ENCODE measurements at regions not wholly inside any gene's neighbourhood (a gene's known extent, or its start where the extent isn't known, plus 50 kb on each side); places are given as distances from the start of the nearest gene placed in this dataset.

- no peak for TF ChIP-seq CTCF (IDR thresholded peaks at IDR 0.05; ENCODE audit: low read depth, low read length)
- no peak for DNase-seq (ENCODE audit: extremely low read depth, low read depth)
Measured at GRCh38 chr5:66529182-66529581, 67.0 kb upstream of the MAST4 start.

- no peak for DNase-seq (ENCODE audit: extremely low read depth, low read depth)
- no peak for TF ChIP-seq CTCF (IDR thresholded peaks at IDR 0.05; ENCODE audit: low read depth, low read length)
Measured at GRCh38 chr5:66529704-66530103, 66.5 kb upstream of the MAST4 start.

- no peak for DNase-seq (ENCODE audit: extremely low read depth, low read depth)
- TF ChIP-seq CTCF (IDR thresholded peaks at IDR 0.05; ENCODE audit: low read depth, low read length): no peak
Measured at GRCh38 chr5:66538126-66538525, 58.1 kb upstream of the MAST4 start.

GRCh38 chr5:66538531-66538930 lies 57.7 kb upstream of the MAST4 start:
- no peak for TF ChIP-seq CTCF (IDR thresholded peaks at IDR 0.05; ENCODE audit: low read depth, low read length)
- DNase-seq (ENCODE audit: extremely low read depth, low read depth): no peak

- DNase-seq (ENCODE audit: extremely low read depth, low read depth): no peak
- TF ChIP-seq CTCF (IDR thresholded peaks at IDR 0.05; ENCODE audit: low read depth, low read length): no peak
Measured at GRCh38 chr5:66540078-66540477, 56.1 kb upstream of the MAST4 start.

- TF ChIP-seq CTCF (IDR thresholded peaks at IDR 0.05; ENCODE audit: low read depth, low read length): no peak
- DNase-seq (ENCODE audit: extremely low read depth, low read depth): no peak
Measured at GRCh38 chr5:66542711-66543110, 53.5 kb upstream of the MAST4 start.

Data from AG09319 (cell line).